Right renal pelvis (tissue), 4 donors: ENCODE measurements at regions not wholly inside any gene's neighbourhood (a gene's known extent, or its start where the extent isn't known, plus 50 kb on each side); places are given as distances from the start of the nearest gene placed in this dataset.
"Not testable (repeated sequence)": the region's sequence is repeated elsewhere in the genome, so short reads cannot be mapped to it uniquely, and the experiment has no call there.

Source experiments
- DNase-seq, 4 donors: peaks; one replicate each; pipeline ENCODE4 v3.0.0-alpha.2; 2013; ENCODE audit warnings: low read depth in 4 of 4, low spot score in 3 of 4, missing footprints in 1 of 4

DNA sequence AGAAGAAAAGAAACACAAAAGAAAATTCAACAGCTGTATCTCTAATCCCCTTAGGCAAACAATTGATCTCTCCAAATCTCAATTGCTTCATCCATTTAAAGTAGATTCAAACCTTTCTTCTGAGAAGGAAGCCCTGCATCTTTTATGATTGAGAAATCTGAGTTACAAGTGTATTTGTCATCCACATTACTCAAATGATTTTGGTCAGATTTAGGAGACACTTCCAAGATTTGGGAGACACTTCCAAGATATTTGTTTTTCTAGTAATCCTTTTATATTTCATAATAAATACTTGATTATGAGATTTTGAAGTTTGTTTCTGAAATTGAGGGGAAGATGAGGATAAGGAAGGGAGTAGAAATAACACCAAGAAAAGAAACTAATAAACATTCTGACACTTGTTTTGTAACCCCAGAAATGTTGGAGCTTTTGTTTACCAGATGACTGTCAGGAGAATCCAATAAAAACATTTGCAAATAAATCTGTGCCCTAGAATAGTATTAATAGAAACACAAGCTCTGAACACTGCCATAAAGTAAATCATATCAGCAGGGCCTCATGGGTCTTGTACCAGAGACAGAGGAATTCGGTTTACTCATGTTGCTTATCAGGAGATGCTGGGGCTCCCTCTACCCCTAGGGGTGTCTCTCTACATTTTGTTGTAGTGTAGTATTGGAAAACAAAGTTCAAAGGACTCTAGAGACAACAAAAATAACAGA, 314.3 kb upstream of the NT5E start:
- no peak for DNase-seq

DNA sequence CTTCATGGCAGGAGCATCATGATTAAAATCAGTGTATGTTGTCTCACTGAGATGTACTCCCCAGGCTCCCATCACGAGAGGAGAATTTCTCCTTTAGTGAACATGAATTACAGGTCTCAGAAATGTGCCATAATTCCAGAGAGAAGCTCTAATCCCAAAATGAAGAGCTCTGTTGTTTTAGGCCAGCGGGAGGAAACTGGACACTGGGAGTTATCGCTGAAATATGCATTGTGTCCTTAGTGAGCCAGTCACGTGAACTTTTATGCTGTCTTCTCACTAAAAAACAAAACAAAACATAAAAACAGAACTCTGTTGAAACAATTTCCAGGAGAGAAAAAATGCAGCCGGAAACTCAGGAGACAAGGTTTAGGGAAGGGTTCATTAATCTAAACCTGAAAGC, 315.7 kb upstream of the NT5E start:
- DNase-seq = no peak

DNA sequence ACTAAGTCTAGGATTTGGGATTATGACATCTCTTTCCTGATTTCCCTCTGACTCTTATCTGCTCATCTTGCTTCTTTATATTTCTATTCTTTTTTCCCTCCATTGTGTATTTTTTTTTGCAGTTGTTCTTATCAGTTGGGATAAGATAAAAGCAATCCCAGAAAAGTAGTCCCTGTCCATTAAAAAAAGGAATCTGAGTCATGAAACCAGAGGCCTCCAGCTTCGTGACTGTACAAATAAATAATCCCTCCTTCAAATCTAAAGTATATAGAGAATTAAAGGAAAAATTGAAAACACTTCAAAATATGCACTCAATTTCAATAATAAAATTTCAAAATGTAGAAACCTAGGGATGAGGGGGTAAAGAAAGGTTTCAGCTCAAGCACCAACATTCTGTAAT, 317.8 kb upstream of the NT5E start:
- no peak for DNase-seq

DNA sequence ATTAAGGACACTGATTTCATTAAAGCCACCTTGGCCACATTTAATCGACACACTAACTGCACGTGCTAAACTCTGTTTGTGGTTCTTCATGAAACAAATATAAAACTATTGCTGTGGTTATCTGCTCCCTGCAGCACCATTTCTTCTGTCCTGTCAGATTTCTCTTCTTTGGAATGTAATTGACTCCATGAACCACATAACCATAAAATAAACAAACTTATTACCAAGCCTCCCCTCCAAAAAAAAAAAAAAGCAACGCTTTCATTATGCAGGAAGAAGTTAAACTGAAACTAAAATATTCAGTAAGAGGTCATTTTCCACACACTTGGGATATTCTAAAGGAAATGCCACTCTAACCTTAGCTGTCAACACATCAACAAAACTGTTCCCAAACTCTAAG, 319.1 kb upstream of the NT5E start:
- DNase-seq = no peak

DNA sequence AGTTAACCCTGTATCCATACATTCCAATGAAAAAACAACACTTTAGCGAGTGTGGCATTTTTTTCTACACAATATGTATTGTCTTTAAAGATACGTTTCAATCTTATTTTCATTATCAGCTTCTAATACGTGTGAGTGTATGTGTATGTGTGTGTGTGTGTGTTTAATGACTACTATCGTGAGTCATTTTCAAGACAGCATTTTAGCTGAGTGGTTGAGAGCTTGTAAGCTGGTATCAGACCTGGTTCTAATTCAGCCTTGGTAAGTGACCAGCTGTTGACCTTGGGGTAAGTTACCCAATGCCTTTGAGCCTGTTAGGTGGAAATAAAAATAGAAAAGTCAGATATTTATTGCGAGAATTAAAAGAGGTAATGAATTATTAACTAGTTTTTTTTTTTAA, 320.0 kb upstream of the NT5E start:
- no peak for DNase-seq

DNA sequence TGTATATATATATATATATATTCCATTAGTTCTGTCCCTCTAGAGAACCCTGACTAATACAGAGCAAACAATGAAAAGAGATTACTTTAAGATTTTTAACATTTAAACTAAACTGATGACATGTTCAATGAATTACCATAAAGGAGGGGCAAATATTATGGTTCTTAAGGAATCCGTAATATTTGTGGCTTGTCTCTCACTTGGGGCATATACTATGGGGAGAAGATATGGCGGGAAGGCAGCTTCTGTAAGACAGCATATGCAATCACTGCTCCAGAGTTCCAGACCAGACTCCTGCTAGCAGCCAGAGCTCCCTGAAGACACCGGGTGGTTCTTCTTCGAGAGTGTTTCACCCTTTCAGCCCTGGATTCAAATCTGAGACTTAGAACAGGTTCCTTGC, 321.1 kb upstream of the NT5E start:
- DNase-seq = no peak

DNA sequence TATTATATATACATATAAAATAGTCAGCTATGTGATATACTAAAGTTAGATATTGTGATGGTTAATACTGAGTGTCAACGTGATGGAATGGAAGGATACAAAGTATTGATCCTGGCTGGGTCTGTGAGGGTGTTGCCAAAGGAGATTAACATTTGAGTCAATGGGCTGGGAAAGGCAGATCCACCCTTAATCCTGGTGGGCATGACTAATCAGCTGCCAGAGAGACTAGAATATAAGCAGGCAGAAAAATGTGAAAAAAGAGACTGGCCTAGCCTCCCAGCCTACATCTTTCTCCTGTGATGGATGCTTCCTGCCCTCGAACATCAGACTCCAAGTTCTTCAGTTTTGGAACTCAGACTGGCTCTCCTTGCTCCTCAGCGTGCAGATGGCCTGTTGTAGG, 321.6 kb upstream of the NT5E start:
- not testable (repeated sequence) for DNase-seq

DNA sequence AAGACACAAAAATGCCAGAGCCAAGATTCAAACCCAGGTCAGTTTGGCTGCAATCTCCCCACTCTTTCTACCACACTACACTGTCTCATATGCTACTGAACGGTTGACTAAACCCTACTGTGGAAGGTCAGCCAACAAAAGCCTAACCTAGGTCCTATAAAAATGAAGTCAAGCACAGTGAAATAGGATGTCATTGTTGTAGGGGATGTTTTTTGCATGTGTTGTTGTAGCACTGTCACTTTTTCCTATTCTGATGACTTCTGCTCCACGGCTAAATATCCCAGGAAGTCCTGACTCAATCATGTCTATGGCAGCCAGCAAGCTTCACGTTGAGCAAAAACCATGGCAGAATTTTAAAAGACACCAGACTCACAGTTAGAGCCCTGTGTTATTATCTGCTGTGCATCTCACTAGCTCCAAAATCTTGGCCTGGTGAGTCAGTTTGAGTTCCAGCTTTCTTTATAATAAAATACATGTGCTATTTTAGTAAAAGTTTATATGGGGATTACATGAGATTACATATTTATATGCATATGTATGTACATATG, 322.1 kb upstream of the NT5E start:
- DNase-seq = no peak

DNA sequence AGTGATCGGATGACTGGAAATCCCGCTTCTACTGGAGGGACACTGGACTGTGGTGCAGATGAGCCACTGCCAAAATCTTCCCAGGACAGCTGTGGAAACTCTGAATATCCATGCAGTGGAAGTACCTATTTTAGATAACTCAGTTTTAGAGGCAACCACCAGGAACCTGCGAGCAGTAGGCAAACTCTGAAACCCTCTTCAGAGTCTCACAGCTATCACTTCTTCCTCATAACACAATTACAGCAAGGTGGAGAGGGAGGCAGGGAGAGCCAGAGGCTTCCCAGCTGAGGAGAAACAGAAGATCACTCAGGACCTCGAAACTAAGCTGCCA, 322.8 kb upstream of the NT5E start:
- DNase-seq = no peak

DNA sequence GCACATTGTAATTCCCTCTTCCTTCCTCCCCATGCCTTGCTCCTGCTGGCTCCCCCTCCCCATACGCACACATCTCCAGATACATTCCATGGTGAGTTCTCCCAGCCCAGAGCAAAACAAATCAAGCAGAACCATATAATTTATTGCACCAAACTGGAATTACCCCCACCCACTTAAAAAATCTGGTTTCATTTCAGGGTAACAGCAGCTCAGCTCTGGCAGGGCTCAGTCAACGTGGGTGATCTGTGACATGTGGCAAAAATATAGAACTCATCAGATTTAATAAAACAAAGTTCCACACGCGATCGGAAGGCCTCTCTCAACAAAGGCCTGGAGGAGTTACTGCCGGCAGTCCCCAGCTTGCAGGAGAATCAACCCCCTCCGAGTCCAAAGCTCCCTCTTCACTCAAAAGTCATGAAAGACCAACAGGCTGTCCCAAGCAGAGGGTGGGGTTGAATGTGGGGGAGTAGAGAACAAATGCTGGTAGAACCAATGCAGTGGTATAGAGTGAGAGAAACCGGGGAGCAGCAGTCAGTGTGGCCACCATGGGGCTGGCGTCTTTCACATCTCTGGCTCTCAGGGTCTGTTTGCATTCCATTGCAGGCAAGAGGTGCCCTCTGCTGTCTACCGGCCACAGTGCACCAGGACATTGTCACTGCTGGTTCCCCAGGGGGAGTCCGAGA, 323.3 kb upstream of the NT5E start:
- peak; percentile 23 to 49 (median 34) for DNase-seq

DNA sequence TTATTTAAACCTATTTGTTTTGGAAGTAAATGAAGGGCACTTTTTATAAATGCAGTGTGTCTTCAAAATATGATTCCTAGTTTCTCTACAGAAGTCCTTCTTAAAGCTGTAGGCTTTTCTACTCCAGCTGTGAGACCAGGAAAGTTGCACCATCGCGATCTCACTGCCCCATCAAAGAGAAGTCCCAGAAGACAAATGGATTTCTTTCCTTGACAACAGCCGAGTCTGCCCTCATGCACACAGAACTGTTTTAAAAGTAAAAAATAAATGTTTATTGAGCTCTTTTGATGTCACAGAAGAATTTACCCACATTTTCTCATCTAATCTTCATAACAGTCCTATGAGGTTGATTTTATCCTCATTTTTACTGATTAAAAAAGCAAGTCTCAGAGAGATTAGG, 324.4 kb upstream of the NT5E start:
- DNase-seq = no peak

DNA sequence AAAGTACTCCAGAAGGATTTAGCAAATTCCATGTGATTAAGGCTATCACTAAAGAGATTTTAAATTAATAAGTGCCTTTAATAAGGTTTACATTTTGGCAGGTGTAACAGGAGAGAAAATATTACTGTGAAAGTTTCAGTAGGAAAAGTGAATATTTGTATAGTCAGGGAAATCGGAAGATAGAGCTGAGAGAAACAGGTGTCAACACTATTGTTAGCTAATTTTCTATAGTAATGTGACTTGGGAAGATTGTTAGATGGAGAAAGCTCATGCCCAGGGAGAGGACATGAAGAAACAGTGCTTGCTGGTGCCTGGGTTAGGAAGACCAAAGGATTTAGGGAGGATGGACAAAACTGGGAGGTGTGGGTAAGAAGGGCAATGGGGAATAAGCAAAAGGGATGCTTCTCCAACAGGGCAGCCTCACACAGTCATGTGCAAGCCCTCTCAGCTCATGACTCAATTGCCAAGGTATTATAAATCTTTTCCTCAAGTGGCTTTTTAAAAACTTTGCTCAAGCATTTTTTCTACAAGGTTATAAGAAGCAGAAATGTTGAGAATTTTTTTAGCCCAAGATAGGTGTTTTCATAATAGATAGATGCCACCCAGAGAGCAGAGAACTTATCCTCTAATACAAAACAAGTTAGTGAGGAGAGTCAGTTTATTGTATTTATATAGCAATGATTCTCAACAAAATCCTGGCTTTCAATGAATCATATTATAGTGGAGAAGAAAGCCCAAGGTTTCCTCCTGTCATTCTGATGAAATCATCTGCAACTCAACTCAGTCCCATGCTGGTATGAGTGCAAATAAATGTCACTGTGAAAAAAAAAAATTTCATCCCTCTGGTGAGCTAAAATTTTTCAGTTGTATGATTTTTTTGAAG, 325.2 kb upstream of the NT5E start:
- no peak for DNase-seq

DNA sequence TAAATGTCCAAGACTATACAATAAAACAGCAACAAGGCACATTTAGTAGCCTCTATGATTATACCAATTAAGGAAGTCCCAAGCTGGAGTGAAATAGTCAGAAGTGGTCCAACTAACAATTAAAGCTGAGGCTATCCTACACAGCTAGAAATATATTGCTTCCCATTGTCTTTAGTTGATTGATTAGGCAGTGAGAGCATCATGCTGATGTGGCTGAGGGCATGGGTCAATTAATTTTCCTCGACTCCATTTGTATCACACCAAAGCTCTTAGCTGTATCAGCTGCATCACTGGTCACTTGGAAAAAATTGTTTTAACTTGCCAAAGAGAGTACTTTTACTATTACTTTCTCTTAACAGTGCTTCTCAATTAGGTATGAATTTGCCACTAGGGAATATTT, 328.7 kb upstream of the NT5E start:
- DNase-seq = no peak

DNA sequence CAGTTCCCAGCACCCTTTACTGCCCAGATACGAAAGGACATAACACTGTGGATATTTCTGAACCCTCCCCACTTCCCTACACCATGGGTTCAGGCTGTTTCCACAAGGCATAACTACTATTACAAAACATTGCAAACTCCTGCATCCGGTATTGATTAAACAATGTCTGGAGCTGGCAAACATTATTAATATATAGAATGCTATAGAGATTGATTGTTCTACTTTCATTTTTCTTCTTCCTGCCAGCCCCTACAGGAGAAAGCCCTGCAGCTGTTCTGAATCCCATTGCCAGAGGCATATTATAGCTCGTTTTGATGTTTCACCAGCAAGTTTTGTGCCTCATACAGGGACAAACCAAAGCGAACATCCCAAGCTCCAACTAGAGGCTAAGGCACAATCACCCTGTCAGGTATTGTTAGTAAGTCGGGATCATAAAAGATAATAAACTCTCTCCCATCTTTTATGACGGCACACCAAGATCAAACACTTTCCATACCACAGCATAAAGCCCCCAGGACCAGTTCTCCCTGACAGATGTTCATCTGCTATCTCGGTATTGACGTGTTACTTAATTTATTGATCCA, 331.1 kb upstream of the NT5E start:
- DNase-seq = no peak

DNA sequence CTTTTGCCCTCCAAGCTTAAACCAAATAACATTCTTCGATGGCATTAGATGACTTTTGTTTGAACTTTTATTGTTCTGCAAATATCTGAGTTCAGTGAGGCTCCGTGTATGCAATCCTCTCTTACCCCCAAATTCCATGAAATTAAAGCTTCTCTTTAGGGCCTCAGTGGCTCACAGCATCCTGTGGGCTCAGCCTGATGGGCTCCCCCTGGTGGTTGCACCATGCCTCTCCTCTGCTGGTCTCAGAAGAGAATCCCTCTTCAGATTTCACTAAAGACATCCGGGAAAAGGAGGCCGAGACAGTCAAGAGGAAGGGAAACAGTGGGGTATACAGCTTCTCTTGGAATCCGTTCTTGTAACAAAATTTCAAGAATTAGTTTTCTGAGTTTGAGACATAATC, 331.6 kb upstream of the NT5E start:
- DNase-seq = no peak

DNA sequence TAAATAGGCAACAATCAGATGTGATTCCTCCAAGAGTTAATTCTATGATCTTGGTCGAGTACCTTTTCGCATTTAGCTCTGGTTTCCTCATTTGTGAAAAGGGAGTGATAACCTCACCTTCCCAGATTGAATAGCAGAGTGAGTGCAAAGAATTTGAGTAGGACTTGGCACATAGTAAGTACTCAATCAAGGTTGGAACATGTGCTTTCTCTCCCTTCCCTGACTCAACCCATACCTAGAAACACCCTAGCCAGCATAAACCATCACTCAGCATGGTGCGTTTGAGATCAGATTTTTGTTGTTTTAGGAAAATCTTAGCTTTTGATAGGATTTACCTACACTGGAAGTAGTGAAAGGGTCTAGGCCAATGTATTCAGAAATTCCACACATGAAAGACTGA, 333.4 kb upstream of the NT5E start:
- no peak for DNase-seq

DNA sequence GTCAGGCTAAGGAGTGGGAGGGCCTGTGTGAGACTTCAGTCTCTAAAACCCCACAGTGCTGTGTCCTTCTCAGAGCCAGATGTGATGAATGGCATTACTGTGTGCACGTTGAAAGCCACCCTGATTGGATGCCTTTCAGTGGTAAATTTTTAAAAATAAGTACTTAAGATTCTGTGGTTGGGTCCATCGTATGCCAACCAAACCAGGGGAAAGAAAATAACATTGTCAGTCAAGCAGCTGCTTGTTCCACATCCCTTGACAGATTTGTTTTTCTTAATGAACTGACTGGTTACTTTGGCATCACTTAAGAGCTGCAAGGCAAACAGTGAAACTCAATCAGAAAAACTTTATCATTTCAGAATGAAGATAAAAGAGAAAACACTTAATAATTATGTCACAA, 334.0 kb upstream of the NT5E start:
- DNase-seq = no peak

DNA sequence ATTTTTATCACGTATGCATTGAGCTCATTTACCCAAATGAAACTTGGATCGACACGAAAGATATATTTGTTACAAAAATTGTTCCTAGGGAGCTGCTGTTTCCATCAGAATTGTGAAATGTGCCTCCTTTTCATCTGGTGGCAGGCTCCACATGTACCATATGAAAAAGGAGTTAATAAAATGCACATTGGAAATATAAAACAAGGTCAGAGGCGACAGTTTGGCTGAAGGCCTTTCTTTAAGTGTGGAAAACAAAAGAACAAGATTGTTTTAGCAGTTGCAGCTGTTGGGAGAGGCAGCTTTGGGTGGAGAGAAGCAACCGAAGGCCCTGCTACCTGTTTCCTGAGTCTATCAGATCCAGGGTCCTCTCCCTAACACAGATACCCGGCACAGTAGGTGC, 334.5 kb upstream of the NT5E start:
- DNase-seq = no peak

DNA sequence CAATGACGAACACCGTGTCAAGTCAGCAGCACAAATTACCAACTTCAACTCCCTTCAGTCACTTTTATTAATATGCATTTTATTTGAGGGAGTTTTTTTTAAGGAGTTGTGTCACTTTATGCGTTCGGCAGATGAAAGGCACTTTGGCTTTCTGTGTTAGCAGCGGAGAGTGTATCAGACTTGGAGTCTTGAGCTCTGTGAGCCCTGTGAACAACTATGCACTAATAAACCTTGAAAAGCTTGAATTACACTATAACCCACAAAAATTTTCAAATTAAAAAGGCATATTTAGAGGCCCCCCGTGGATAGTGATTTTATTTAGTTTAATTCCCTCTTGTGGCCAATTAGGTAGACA, 335.3 kb upstream of the NT5E start:
- DNase-seq = no peak

DNA sequence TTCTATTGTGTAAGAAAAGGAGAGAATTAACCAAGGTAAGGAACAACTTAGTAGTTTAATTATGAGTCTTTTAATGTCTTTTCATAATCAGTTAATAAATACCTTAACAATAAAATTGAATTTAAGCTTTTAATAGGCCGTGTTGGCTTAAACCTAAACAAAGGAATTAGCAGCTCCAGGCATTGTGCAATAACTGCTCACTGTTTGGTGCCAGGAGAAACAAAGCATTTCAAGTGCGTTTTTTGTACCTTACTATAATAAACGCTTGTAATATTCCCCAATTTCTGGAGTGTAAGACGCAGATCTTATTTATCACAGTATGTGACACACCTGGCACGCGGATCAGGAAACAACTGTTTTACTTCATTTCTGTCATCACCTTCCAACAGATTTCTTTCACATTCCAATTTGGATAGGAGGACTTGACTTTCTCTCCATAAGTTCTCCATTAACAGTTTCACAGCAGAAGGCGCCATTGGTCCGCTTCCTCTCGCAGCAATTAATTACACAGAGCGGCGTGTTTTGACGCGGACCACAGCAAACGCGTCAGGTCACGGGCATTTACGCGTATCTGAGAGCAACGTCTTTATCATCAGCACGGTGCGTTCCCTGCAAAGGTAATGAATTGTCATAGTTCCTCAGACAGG, 335.8 kb upstream of the NT5E start:
- DNase-seq = no peak

DNA sequence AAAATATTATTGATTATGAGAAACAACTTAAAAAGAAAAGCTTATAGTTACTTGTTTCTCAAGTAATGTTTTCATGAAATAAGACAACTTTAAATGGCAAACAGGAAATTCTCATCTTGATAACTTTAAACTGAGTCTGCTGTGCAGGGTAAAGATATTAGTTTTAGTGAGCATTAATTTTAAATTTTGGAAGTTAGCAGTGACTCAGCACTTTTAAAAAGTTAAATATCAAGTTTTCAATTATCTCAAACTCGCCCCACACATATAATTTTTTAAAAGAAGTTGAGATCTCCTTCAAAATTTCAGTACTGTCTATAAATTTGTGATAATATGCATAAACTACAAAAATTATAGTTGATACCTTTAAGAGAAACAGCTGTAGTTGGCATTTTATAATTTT, 337.3 kb upstream of the NT5E start:
- no peak for DNase-seq
